Spleen (tissue), 11 donors: ENCODE measurements at regions not wholly inside any gene's neighbourhood (a gene's known extent, or its start where the extent isn't known, plus 50 kb on each side); places are given as distances from the start of the nearest gene placed in this dataset.

Source experiments
- DNase-seq: peaks from one replicate; pipeline ENCODE4 v3.0.0-alpha.2; 2020
- H3K27ac ChIP-seq, 8 donors: fragments of 200-600 bp; sonication (generic) in 7 of 8; 1 replicate in 4 of 8; 2 replicates in 4 of 8; pipeline versions ENCODE4 v1.5.0 to v1.8.0; 2016 to 2021; ENCODE audit warnings: inconsistent platforms in 4 of 8, mild to moderate bottlenecking in 4 of 8, moderate library complexity in 1 of 8
- H3K27me3 ChIP-seq, 7 donors: fragments of 200-600 bp; sonication (generic) in 6 of 7; replicated peaks in 1 of 7; 1 replicate in 4 of 7; 2 replicates in 3 of 7; pipeline versions ENCODE4 v1.5.0 to v1.8.0; 2016 to 2021; ENCODE audit warnings: inconsistent platforms in 3 of 7, mild to moderate bottlenecking in 1 of 7
- H3K36me3 ChIP-seq, 6 donors: fragments of 200-600 bp; sonication (generic) in 5 of 6; 1 replicate in 4 of 6; 2 replicates in 2 of 6; pipeline versions ENCODE4 v1.5.0 to v1.8.0; 2016 to 2021; ENCODE audit warnings: inconsistent platforms in 2 of 6
- H3K4me1 ChIP-seq, 6 donors: fragments of 200-600 bp; sonication (generic) in 5 of 6; 1 replicate in 3 of 6; 2 replicates in 3 of 6; pipeline versions ENCODE4 v1.5.0 to v1.8.0; 2016 to 2021; ENCODE audit warnings: inconsistent platforms in 3 of 6
- H3K4me3 ChIP-seq, 8 donors: fragments of 200-600 bp; sonication (generic) in 7 of 8; 1 replicate in 4 of 8; 2 replicates in 4 of 8; pipeline versions ENCODE4 v1.5.0 to v1.8.0; 2016 to 2021; ENCODE audit warnings: inconsistent platforms in 4 of 8, mild to moderate bottlenecking in 4 of 8, moderate library complexity in 2 of 8
- H3K9me3 ChIP-seq, 8 donors: fragments of 200-600 bp; sonication (generic) in 7 of 8; 1 replicate in 4 of 8; 2 replicates in 4 of 8; pipeline versions ENCODE4 v1.5.0 to v1.8.0; 2016 to 2021; ENCODE audit warnings: inconsistent platforms in 4 of 8
- CTCF ChIP-seq, 11 experiments: fragments of 200-600 bp in 7 of 11; fragments of 450-650 bp in 4 of 11; sonication (generic) in 4 of 11; IDR thresholded peaks in 8 of 11; conservative IDR thresholded peaks in 3 of 11; 1 replicate in 7 of 11; 2 replicates in 4 of 11; pipeline versions ENCODE4 v1.4.0 to v1.8.0; 2016 to 2021; ENCODE audit warnings: antibody characterized with exemption in 11 of 11, inconsistent platforms in 4 of 11, mild to moderate bottlenecking in 1 of 11
- POLR2A ChIP-seq, 3 donors: fragments of 450-650 bp; IDR thresholded peaks; one replicate each; pipeline ENCODE4 v1.5.1; 2017; ENCODE audit warnings: antibody characterized with exemption in 3 of 3, mild to moderate bottlenecking in 1 of 3
- POLR2AphosphoS5 ChIP-seq, 3 donors: sonication (generic); formaldehyde crosslinking; IDR thresholded peaks; one replicate each; pipeline ENCODE4 v1.5.1; 2017; ENCODE audit warnings: antibody characterized with exemption in 3 of 3
- WGBS, 5 donors: extraction: QIAGEN DNeasy Blood & Tissue Kit in 3 of 5; methylation state at CpG; one replicate each; pipeline versions ENCODE4 v1.1.5 to v1.1.7; 2013 to 2018; 5-methylcytosine and 5-hydroxymethylcytosine counted together
- intact Hi-C: fragments of 100-400 bp; cut with DNase I; formaldehyde crosslinking; loops from one replicate; pipeline ENCODE4 v1.15.0; 2023; ENCODE audit warnings: low total_unique reads
- donor health status: healthy with polysubstance abuse.
- donor health status: DM: no; HTN: no; CAD: no; lungs with moderate emphysema.
- donor health status: DM: no; HTN: no; CAD: no.
- donor health status: Bipolar disorder and iron deficiency.
- donor health status: healthy.
- donor health status: DM: no; HTN: no; CAD: no.
- donor health status: DM: yes; HTN: yes; CAD: no.

DNA sequence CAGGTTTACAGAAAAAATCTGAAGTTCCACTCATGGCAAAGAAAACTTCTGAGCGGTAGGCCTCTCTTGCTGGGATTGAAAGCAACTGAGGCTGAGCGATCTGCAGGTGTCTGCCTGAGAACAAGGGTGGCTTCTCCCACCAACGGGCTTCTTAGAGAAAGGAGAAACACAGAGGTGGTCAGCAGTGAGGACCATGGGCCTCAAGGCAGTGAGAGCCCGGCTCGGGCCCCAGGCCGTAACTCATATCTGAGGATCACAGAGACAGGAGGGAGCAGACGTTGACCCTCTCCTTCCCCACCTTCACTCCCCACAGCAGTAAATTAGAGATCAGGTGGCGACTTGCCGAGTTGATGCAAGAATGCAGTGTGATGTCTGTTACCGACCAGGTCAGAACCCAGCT is 50.9 kb upstream of the RTL6 start:
- no peaks in the 10 kb centered on the region for H3K36me3 ChIP-seq
- peaks cover 0 to 15% (median 9%) of the 10 kb centered on the region in 6 donors for H3K4me1 ChIP-seq
- TF ChIP-seq POLR2AphosphoS5 (IDR thresholded peaks at IDR 0.05) (no peak), POLR2A (IDR thresholded peaks at IDR 0.05) (no peak), CTCF (IDR thresholded peaks at IDR 0.05 in 8 of 11, conservative IDR thresholded peaks at IDR 0.05 in 3 of 11) (no peak)
- no peak for DNase-seq
- WGBS, 5 donors, result 85 to 94% (median 90%) methylated on average over 5 to 10 of the region's 10 CpGs
- peaks cover 0 to 6% (median 0%) of the 10 kb centered on the region in 8 donors for H3K9me3 ChIP-seq
- H3K4me3 ChIP-seq, result no peak overlapping the region
- no peak overlapping the region for H3K27ac ChIP-seq
- peaks cover 0 to 13% (median 2%) of the 10 kb centered on the region in 7 donors for H3K27me3 ChIP-seq
- intact Hi-C loops, result no loop called here
